ENCODE measurements at regions not wholly inside any gene's neighbourhood (a gene's known extent, or its start where the extent isn't known, plus 50 kb on each side); places are given as distances from the start of the nearest gene placed in this dataset.

DNA sequence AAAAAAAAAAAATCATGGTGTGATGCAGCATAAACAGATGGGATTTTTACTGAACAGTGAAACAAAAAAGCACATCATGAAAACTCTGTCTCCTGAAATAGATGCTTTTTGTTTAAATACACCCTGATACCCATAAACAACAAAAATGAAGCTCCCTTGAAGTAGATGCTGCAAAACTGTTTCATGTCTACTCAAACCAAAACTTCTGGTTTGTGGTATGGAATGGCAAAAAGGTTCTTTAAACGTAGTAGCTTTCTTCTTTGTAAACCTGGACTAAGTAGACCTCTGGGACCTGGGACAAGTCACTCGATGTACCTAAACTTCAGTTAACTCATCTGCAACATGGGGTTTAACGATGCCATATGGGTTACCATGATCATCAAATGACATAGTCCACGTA is 64.4 kb upstream of the RAPH1 start:
- TF ChIP-seq GATA3 (IDR thresholded peaks at IDR 0.05; ENCODE audit: low read depth, low read length) (no peak), GATA2 (IDR thresholded peaks at IDR 0.05; ENCODE audit: low read depth, low read length) (no peak)

All from SH-SY5Y (cell line).